A673 (cell line): ENCODE measurements at regions not wholly inside any gene's neighbourhood (a gene's known extent, or its start where the extent isn't known, plus 50 kb on each side); places are given as distances from the start of the nearest gene placed in this dataset.

Source experiments
- CTCF ChIP-seq: fragments of 300-800, 200-600 bp; sonication (generic); conservative IDR thresholded peaks from 2 replicates; pipeline ENCODE4 v1.5.1; 2017; ENCODE audit warnings: low read depth, mild to moderate bottlenecking, antibody characterized with exemption, low read length, moderate library complexity, mixed read lengths
- EZH2 ChIP-seq: fragments of 200-600 bp; sonication (generic); IDR thresholded peaks from 2 replicates; pipeline ENCODE4 v1.6.1; 2017; ENCODE audit warnings: borderline replicate concordance, low read depth, mild to moderate bottlenecking, mixed read lengths, antibody characterized with exemption, low read length; ENCODE audit not compliant: poor library complexity, severe bottlenecking

GRCh38 chrX:46279925-46280313 is 265.3 kb downstream of the ZNF674 start:
- TF ChIP-seq CTCF = no peak
- TF ChIP-seq EZH2 = no peak
